WTC11 (cell line): ENCODE measurements at regions not wholly inside any gene's neighbourhood (a gene's known extent, or its start where the extent isn't known, plus 50 kb on each side); places are given as distances from the start of the nearest gene placed in this dataset.

Experiments
- ATAC-seq: fragments of 200-7000 bp; cut with Tn5 transposase; 2 replicates; pipeline ENCODE4 v1.10.0; 2021; ENCODE audit warnings: mild to moderate bottlenecking, moderate library complexity
- CTCF ChIA-PET: fragments of 300-600 bp; sonication (Branson Sonifier 250); formaldehyde crosslinking; loops from one replicate; lab custom pipeline; 2021; ENCODE audit warnings: antibody characterized with exemption; lab: Charles Lee
- POLR2A ChIA-PET: fragments of 350-600 bp; sonication (Branson Sonifier 250); formaldehyde crosslinking; loops from one replicate; lab custom pipeline; 2021; ENCODE audit warnings: antibody characterized with exemption; lab: Charles Lee
- DNase-seq: peaks from one replicate; pipeline ENCODE4 v3.0.0; 2021; ENCODE audit warnings: low spot score
- H3K27ac Mint-ChIP-seq: 2 replicates; pipeline ENCODE4 v1.8.0; 2021; ENCODE audit warnings: mixed read lengths
- H3K27me3 Mint-ChIP-seq: 2 replicates; pipeline ENCODE4 v1.8.0; 2021; ENCODE audit warnings: low read depth, mild to moderate bottlenecking, moderate library complexity, mixed read lengths
- H3K36me3 Mint-ChIP-seq: 2 replicates; pipeline ENCODE4 v1.8.0; 2021; ENCODE audit warnings: mixed read lengths
- H3K4me1 Mint-ChIP-seq: 2 replicates; pipeline ENCODE4 v1.8.0; 2022; ENCODE audit warnings: mixed read lengths
- H3K4me3 Mint-ChIP-seq: 2 replicates; pipeline ENCODE4 v1.8.0; 2021; ENCODE audit warnings: mild to moderate bottlenecking, moderate library complexity, mixed read lengths
- H3K9me3 Mint-ChIP-seq: 2 replicates; pipeline ENCODE4 v1.8.0; 2021; ENCODE audit warnings: mixed read lengths
- FOXJ3 ChIP-seq: sonication (generic); formaldehyde crosslinking; IDR thresholded peaks from 2 replicates; pipeline ENCODE4 v1.9.0; 2021; ENCODE audit warnings: missing genetic modification reagents, mild to moderate bottlenecking, borderline replicate concordance
- FOXK1 ChIP-seq: sonication (generic); formaldehyde crosslinking; IDR thresholded peaks from 2 replicates; pipeline ENCODE4 v1.8.0; 2022; ENCODE audit warnings: mild to moderate bottlenecking, moderate library complexity, missing genetic modification reagents
- JUN ChIP-seq: sonication (generic); formaldehyde crosslinking; IDR thresholded peaks from 2 replicates; pipeline ENCODE4 v1.8.0; 2023; ENCODE audit warnings: mild to moderate bottlenecking, missing genetic modification reagents
- NFE2L1 ChIP-seq: sonication (generic); formaldehyde crosslinking; IDR thresholded peaks from 2 replicates; pipeline ENCODE4 v1.8.1; 2023; ENCODE audit warnings: missing genetic modification reagents
- NR3C1 ChIP-seq: sonication (generic); formaldehyde crosslinking; conservative IDR thresholded peaks from 2 replicates; pipeline ENCODE4 v1.8.1; 2023; ENCODE audit warnings: low read depth, mild to moderate bottlenecking, missing genetic modification reagents
- OVOL2 ChIP-seq: fragments of 250-450 bp; sonication (Bioruptor Pico); IDR thresholded peaks from 2 replicates; pipeline ENCODE4 v1.9.0; 2021; ENCODE audit warnings: mild to moderate bottlenecking, borderline replicate concordance
- SMAD3 ChIP-seq: sonication (generic); formaldehyde crosslinking; IDR thresholded peaks from 2 replicates; pipeline ENCODE4 v1.8.0; 2022; ENCODE audit warnings: missing genetic modification reagents, mild to moderate bottlenecking, borderline replicate concordance
- SMAD4 ChIP-seq: sonication (generic); formaldehyde crosslinking; IDR thresholded peaks from 2 replicates; pipeline ENCODE4 v1.8.0; 2022; ENCODE audit warnings: mild to moderate bottlenecking, missing genetic modification reagents
- ZNF121 ChIP-seq: sonication (generic); formaldehyde crosslinking; IDR thresholded peaks from 2 replicates; pipeline ENCODE4 v1.8.0; 2023; ENCODE audit warnings: missing genetic modification reagents
- TF ChIP-seq, protein P1 (sequence below): fragments of 200-600 bp; IDR thresholded peaks from 2 replicates; pipeline ENCODE4 v1.8.0; 2022; ENCODE audit warnings: antibody characterized with exemption
- TF ChIP-seq, protein P2 (sequence below): sonication (generic); formaldehyde crosslinking; IDR thresholded peaks from 2 replicates; pipeline ENCODE4 v1.8.1; 2023; ENCODE audit warnings: mild to moderate bottlenecking, missing genetic modification reagents, borderline replicate concordance
- TF ChIP-seq, protein P3 (sequence below): sonication (generic); formaldehyde crosslinking; conservative IDR thresholded peaks from 2 replicates; pipeline ENCODE4 v1.8.1; 2022; ENCODE audit warnings: mild to moderate bottlenecking, missing genetic modification reagents
- TF ChIP-seq, protein P4 (sequence below): sonication (generic); formaldehyde crosslinking; IDR thresholded peaks from 2 replicates; pipeline ENCODE4 v1.8.1; 2022; ENCODE audit warnings: missing genetic modification reagents, borderline replicate concordance
- TF ChIP-seq, protein P5 (sequence below): sonication (generic); formaldehyde crosslinking; IDR thresholded peaks from 2 replicates; pipeline ENCODE4 v1.8.0; 2023; ENCODE audit warnings: missing genetic modification reagents, mild to moderate bottlenecking, borderline replicate concordance
- TF ChIP-seq, protein P6 (sequence below): fragments of 250-450 bp; sonication (Bioruptor Pico); IDR thresholded peaks from 2 replicates; pipeline ENCODE4 v1.9.0; 2021; ENCODE audit warnings: moderate library complexity, mild to moderate bottlenecking, inconsistent platforms, borderline replicate concordance
- TF ChIP-seq, protein P7 (sequence below): sonication (generic); formaldehyde crosslinking; IDR thresholded peaks from 2 replicates; pipeline ENCODE4 v1.8.0; 2022; ENCODE audit warnings: mild to moderate bottlenecking, missing genetic modification reagents
- TF ChIP-seq, protein P8 (sequence below): fragments of 250-450 bp; sonication (Bioruptor Pico); IDR thresholded peaks from 2 replicates; pipeline ENCODE4 v1.9.0; 2021; ENCODE audit warnings: mild to moderate bottlenecking

DNA sequence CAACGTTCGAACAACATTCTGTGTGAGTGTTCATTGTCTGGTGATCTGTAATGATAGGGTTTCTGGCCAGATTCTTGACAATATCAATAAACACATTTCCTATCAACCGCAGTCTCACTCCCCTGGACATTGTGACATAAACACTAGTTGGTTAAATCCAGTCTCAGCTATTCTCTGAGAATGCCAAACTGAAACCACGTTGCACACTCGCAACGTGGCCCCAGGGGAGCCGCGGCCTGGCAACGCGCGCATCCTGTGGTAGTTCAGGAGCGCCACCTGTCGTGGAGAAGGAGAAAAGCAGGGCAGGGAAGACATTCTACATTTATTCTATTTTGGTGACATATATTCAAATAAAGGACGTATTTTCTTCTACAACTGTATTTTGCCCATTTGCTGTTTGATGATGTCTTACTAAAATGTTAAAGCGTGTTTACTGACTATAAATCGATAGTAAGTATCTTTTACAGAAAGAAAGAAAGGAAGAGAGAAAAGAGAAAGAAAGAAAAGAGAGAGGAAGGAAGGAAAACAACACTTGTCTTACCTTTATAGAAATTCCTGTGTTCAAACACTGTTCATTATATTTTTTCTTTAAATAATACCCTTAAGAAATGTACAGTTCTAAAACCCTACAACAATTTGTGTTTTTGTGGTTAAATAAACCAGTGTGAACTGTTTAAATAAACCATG, 738.3 kb upstream of the FRG1 start:
- TF ChIP-seq, protein P1, sequence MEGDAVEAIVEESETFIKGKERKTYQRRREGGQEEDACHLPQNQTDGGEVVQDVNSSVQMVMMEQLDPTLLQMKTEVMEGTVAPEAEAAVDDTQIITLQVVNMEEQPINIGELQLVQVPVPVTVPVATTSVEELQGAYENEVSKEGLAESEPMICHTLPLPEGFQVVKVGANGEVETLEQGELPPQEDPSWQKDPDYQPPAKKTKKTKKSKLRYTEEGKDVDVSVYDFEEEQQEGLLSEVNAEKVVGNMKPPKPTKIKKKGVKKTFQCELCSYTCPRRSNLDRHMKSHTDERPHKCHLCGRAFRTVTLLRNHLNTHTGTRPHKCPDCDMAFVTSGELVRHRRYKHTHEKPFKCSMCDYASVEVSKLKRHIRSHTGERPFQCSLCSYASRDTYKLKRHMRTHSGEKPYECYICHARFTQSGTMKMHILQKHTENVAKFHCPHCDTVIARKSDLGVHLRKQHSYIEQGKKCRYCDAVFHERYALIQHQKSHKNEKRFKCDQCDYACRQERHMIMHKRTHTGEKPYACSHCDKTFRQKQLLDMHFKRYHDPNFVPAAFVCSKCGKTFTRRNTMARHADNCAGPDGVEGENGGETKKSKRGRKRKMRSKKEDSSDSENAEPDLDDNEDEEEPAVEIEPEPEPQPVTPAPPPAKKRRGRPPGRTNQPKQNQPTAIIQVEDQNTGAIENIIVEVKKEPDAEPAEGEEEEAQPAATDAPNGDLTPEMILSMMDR: peak; percentile 94
- 0 out of 2 replicates have a peak, but pooled peaks have one; percentile 57 for TF ChIP-seq SMAD3
- TF ChIP-seq ZNF121 (CRISPR knock-in tag): no peak
- TF ChIP-seq SMAD4 (CRISPR knock-in tag): no peak
- peaks cover 3% of the 10 kb centered on the region for H3K9me3 Mint-ChIP-seq
- H3K36me3 Mint-ChIP-seq: no peaks in the 10 kb centered on the region
- ATAC-seq (peak; percentile 87), DNase-seq (peak; percentile 52)
- CTCF ChIA-PET: interaction anchor here (0.6 to 1.9 kb wide), 15 partner anchors 16 to 117 kb away, joined by 3 to 11 read pairs (median 3); no protein-coding TSS in a partner anchor
- no peak overlapping the region for H3K4me3 Mint-ChIP-seq
- H3K4me1 Mint-ChIP-seq: peaks cover 30% of the 10 kb centered on the region
- POLR2A ChIA-PET: no interaction called here
- no peaks in the 10 kb centered on the region; the same call in 1 of the 2 replicates for H3K27me3 Mint-ChIP-seq
- no peak overlapping the region for H3K27ac Mint-ChIP-seq

DNA sequence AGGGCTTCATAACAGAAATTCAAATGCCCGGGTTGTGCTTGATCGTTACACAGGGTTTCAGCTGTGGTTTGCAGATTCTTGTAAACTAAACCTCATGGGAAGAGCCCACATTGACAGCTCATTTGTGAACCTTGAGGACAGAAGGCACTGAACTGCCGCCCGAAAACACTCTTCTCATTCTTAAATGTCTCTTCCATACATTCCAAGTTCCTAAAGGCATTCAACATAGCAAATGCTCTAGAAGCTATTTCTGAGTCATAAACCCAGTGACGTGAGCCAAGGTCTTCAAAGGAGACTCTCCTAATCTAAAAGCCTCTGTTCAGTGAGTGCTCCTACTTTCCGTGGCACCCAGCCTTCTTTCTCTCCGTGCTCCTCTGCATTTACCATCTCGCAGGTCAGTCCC, 737.8 kb upstream of the FRG1 start:
- Mint-ChIP-seq H3K9me3 (peaks cover 3% of the 10 kb centered on the region; the same call in 1 of the 2 replicates), H3K27ac (peak overlapping the region; percentile 52), H3K27me3 (no peaks in the 10 kb centered on the region; the same call in 1 of the 2 replicates), H3K4me3 (0 out of 2 replicates have a peak overlapping the region, but pooled peaks have one; percentile 3), H3K4me1 (peaks cover 30% of the 10 kb centered on the region), H3K36me3 (no peaks in the 10 kb centered on the region)
- no peak for DNase-seq
- POLR2A ChIA-PET: no interaction called here
- ATAC-seq: no peak
- CTCF ChIA-PET: interaction anchor here (0.7 to 1.8 kb wide), 5 partner anchors 17 to 113 kb away, joined by 3 to 6 read pairs (median 4); no protein-coding TSS in a partner anchor
- no peak for TF ChIP-seq FOXJ3 (CRISPR knock-in tag)
- no peak for TF ChIP-seq NFE2L1 (CRISPR knock-in tag)
- TF ChIP-seq, protein P2, sequence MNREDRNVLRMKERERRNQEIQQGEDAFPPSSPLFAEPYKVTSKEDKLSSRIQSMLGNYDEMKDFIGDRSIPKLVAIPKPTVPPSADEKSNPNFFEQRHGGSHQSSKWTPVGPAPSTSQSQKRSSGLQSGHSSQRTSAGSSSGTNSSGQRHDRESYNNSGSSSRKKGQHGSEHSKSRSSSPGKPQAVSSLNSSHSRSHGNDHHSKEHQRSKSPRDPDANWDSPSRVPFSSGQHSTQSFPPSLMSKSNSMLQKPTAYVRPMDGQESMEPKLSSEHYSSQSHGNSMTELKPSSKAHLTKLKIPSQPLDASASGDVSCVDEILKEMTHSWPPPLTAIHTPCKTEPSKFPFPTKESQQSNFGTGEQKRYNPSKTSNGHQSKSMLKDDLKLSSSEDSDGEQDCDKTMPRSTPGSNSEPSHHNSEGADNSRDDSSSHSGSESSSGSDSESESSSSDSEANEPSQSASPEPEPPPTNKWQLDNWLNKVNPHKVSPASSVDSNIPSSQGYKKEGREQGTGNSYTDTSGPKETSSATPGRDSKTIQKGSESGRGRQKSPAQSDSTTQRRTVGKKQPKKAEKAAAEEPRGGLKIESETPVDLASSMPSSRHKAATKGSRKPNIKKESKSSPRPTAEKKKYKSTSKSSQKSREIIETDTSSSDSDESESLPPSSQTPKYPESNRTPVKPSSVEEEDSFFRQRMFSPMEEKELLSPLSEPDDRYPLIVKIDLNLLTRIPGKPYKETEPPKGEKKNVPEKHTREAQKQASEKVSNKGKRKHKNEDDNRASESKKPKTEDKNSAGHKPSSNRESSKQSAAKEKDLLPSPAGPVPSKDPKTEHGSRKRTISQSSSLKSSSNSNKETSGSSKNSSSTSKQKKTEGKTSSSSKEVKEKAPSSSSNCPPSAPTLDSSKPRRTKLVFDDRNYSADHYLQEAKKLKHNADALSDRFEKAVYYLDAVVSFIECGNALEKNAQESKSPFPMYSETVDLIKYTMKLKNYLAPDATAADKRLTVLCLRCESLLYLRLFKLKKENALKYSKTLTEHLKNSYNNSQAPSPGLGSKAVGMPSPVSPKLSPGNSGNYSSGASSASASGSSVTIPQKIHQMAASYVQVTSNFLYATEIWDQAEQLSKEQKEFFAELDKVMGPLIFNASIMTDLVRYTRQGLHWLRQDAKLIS: no peak
- TF ChIP-seq NR3C1: no peak
- TF ChIP-seq, protein P3, sequence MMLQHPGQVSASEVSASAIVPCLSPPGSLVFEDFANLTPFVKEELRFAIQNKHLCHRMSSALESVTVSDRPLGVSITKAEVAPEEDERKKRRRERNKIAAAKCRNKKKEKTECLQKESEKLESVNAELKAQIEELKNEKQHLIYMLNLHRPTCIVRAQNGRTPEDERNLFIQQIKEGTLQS: no peak
- TF ChIP-seq, protein P4, sequence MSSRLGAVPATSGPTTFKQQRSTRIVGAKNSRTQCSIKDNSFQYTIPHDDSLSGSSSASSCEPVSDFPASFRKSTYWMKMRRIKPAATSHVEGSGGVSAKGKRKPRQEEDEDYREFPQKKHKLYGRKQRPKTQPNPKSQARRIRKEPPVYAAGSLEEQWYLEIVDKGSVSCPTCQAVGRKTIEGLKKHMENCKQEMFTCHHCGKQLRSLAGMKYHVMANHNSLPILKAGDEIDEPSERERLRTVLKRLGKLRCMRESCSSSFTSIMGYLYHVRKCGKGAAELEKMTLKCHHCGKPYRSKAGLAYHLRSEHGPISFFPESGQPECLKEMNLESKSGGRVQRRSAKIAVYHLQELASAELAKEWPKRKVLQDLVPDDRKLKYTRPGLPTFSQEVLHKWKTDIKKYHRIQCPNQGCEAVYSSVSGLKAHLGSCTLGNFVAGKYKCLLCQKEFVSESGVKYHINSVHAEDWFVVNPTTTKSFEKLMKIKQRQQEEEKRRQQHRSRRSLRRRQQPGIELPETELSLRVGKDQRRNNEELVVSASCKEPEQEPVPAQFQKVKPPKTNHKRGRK: no peak
- TF ChIP-seq JUN (CRISPR knock-in tag): no peak
- TF ChIP-seq, protein P5, sequence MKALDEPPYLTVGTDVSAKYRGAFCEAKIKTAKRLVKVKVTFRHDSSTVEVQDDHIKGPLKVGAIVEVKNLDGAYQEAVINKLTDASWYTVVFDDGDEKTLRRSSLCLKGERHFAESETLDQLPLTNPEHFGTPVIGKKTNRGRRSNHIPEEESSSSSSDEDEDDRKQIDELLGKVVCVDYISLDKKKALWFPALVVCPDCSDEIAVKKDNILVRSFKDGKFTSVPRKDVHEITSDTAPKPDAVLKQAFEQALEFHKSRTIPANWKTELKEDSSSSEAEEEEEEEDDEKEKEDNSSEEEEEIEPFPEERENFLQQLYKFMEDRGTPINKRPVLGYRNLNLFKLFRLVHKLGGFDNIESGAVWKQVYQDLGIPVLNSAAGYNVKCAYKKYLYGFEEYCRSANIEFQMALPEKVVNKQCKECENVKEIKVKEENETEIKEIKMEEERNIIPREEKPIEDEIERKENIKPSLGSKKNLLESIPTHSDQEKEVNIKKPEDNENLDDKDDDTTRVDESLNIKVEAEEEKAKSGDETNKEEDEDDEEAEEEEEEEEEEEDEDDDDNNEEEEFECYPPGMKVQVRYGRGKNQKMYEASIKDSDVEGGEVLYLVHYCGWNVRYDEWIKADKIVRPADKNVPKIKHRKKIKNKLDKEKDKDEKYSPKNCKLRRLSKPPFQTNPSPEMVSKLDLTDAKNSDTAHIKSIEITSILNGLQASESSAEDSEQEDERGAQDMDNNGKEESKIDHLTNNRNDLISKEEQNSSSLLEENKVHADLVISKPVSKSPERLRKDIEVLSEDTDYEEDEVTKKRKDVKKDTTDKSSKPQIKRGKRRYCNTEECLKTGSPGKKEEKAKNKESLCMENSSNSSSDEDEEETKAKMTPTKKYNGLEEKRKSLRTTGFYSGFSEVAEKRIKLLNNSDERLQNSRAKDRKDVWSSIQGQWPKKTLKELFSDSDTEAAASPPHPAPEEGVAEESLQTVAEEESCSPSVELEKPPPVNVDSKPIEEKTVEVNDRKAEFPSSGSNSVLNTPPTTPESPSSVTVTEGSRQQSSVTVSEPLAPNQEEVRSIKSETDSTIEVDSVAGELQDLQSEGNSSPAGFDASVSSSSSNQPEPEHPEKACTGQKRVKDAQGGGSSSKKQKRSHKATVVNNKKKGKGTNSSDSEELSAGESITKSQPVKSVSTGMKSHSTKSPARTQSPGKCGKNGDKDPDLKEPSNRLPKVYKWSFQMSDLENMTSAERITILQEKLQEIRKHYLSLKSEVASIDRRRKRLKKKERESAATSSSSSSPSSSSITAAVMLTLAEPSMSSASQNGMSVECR: no peak
- no peak for TF ChIP-seq FOXK1 (CRISPR knock-in tag)
- TF ChIP-seq, protein P6, sequence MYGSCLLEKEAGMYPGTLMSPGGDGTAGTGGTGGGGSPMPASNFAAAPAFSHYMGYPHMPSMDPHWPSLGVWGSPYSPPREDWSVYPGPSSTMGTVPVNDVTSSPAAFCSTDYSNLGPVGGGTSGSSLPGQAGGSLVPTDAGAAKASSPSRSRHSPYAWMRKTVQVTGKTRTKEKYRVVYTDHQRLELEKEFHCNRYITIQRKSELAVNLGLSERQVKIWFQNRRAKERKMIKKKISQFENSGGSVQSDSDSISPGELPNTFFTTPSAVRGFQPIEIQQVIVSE (CRISPR knock-in tag): no peak
- TF ChIP-seq, protein P7, sequence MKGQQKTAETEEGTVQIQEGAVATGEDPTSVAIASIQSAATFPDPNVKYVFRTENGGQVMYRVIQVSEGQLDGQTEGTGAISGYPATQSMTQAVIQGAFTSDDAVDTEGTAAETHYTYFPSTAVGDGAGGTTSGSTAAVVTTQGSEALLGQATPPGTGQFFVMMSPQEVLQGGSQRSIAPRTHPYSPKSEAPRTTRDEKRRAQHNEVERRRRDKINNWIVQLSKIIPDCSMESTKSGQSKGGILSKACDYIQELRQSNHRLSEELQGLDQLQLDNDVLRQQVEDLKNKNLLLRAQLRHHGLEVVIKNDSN (CRISPR knock-in tag): no peak
- TF ChIP-seq OVOL2 (CRISPR knock-in tag): no peak
- TF ChIP-seq, protein P8, sequence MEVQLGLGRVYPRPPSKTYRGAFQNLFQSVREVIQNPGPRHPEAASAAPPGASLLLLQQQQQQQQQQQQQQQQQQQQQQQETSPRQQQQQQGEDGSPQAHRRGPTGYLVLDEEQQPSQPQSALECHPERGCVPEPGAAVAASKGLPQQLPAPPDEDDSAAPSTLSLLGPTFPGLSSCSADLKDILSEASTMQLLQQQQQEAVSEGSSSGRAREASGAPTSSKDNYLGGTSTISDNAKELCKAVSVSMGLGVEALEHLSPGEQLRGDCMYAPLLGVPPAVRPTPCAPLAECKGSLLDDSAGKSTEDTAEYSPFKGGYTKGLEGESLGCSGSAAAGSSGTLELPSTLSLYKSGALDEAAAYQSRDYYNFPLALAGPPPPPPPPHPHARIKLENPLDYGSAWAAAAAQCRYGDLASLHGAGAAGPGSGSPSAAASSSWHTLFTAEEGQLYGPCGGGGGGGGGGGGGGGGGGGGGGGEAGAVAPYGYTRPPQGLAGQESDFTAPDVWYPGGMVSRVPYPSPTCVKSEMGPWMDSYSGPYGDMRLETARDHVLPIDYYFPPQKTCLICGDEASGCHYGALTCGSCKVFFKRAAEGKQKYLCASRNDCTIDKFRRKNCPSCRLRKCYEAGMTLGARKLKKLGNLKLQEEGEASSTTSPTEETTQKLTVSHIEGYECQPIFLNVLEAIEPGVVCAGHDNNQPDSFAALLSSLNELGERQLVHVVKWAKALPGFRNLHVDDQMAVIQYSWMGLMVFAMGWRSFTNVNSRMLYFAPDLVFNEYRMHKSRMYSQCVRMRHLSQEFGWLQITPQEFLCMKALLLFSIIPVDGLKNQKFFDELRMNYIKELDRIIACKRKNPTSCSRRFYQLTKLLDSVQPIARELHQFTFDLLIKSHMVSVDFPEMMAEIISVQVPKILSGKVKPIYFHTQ (CRISPR knock-in tag): no peak
